Astrocyte of the hippocampus (primary cell): ENCODE measurements at regions not wholly inside any gene's neighbourhood (a gene's known extent, or its start where the extent isn't known, plus 50 kb on each side); places are given as distances from the start of the nearest gene placed in this dataset.
"Not testable (repeated sequence)": the region's sequence is repeated elsewhere in the genome, so short reads cannot be mapped to it uniquely, and the experiment has no call there.

ENCODE experiments used
- DNase-seq: peaks from one replicate; pipeline ENCODE4 v3.0.0; 2011; ENCODE audit warnings: low read depth, low spot score

DNA sequence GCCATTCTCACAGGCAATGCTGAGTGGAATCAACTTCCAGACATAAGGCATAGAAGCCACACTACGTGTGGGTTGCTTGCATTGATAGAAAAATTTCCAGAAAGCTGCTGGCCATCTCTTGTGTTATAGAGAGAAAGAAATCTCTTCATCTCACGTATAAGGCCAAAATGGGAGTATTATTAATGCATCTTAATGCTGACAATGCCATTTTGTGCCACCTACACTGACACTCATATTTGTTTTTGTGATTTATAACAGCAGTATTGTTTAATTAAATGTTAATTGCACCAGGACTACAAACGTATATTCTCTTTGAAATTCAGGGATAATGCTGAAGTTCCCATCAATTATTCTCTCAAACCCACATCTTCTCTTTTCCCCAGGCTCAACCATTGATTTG, 56.1 kb upstream of the TMEM132D start:
- no peak for DNase-seq

DNA sequence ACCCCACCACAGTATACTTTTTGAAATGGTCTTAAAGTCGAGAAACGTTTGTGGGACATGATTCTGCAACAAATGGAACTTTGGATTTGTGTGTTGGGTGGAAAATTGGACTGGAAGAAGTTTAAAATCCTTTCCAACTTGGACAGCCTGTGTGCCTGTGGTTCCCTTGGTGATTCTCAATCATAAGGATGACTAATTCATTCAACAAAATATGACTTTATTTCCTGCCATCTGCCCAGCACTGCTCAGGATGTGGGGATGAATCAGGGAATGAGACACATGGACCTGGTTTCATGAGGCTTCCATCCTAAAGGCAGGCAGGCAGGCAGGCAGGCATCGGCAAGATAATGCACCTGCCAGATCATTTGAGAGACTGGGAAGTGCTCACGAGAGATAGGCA, 57.3 kb upstream of the TMEM132D start:
- DNase-seq, result no peak

DNA sequence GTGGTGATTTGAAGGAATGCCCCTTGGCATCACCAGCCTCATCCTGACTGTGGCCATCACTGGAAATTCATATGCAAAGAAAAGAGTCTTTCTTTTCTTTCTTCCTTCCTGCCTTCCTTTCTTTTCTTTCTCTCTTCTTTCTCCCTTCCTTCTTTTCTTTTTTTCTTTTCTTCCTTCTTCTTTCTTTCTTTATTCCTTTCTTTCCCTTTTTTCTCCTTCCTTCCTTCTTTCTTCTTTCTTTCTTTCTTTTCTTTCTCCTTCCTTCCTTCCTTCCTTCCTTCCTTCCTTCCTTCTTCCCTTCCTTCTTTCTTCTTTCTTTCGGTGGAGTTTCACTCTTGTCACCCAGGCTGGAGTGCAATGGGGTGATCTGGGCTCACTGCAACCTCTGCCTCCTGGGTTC, 58.0 kb upstream of the TMEM132D start:
- no peak for DNase-seq

DNA sequence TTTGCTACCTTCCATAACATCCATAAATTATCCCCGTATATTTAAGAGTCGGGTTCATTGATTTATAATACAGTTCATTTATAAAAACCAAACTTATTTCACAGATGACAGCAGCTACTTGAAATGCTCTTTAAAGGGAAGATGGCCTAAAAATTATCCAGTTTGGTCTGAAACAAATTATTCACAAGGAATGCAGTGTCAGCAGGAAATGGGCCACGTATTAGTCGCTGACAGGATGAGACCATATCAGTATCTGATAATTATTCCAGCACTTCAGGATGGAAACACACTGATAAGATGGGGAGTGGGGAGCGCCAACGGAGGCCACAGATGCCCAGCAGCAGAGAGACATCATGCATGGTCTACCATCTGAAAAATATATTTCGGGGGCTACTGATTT, 60.5 kb upstream of the TMEM132D start:
- DNase-seq, result no peak

DNA sequence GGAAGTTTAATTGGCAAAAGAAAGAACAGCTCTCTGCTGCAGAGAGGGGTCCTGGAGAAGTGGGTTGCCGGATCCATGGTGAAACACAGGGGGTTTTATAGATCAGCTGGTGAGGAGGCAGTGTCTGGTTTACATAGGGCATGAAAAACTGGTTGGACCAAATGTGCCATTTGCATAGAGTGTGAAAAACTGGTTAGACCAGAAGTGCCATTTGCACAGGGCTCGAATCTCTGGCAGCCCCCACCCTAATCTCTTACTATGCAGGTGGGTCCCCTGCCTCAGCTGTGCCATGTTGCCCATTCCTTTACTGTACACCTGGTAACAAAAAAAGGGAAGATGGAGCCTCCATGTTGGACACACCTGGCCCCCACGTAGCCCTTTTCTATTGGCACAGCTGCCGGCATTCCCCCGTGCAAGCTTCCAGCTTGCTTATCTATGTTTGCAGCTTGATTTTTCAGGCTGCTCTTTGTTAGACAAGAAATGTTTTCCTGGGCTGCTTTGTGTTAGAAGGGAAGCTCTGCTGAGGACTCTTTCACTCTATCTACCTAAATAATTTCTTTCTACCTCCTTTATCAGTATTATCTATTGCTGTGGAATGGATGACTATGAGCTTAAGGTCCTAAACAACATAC, 61.1 kb upstream of the TMEM132D start:
- no peak for DNase-seq

DNA sequence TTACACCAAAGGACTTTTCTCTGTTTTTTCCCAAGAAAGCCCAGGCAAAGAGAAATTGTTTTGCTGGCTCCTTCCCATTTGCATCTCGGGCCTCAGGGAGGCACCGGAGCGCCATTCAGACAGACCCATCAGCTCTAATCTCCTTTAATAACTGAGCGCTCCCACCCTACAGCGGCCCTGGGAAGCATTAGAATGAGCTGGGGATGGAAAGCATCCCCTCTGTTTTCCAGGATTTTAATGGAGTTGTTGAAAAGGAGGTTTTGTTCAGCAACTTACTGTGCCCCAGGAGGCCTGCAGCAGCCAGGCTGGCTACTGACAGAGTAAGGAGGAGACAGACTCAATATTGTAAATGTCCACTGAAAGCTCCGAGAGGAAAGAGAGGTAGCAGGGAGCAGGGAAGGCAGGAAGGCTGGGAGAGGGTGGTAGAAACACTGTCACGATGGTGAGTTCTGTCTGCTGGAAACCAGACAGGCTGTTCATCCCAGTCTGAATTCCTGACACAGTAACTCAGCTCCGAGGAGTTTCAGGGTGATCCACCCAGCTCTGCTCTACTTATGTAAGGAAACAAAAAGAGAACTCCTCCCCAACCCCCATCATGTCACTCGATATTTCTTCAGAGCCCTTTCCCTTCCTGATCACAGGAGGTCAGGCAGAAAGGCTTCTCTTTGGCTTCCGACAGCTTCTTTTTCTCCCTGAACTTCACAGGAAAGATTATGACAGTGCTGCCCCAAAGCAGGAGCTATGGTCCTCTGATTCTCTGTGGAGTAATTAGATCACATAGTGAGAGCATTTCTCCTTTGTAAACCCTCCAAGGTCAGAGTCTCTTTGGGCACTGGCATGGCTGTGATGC, 62.5 kb upstream of the TMEM132D start:
- DNase-seq, result no peak

DNA sequence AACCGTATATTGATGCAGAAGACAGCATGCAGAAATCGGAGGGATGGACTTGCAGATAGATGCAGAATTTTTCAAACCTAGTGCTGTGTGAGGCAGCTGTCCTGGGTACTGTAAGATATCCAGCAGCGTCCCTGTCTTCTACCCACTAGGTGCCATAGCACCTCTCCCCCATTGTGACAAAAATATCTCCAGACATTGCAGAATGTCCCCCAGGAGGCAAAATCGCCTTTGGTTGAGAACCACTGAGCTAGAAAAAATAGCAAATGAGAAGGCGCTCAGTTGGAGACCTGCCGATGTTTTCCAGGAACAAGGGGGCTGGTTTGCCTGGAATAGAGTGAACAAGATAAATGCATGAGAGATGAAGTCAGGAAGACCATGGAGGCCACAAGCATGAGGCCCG, 67.9 kb upstream of the TMEM132D start:
- no peak for DNase-seq

DNA sequence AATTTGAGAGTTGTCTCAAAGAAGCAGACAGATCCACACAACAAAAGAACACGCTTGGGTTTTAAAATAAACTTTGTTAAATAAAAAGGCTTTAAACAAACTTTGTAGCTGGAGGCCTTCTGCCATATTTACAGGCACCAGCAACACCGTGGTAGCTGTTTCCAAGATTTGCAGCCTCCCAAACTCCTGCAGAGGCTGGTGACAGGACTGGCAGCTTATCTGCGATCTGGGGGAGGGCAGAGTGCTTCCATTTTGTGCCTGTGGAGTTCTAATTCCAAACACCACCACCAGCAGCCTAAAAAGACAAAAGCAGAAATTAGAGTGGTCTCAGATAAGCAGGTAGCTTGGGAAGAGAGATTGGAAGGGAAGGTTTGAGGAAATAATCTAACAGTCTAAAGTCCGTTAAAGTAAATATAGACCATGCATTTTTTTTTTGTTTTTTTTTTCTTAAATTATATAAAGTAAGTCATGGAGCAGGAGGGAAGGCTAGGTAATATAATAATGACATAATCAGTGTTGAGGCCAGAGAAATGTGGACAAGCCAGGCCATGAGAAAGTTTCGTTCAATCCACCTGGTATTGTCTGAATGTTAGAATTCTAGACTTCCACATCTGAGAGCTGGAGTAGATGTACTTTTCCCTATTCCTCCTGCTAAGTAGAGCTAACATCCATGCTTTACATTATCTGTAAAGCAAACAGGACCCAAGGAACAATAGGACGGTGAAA, 69.6 kb upstream of the TMEM132D start:
- no peak for DNase-seq

DNA sequence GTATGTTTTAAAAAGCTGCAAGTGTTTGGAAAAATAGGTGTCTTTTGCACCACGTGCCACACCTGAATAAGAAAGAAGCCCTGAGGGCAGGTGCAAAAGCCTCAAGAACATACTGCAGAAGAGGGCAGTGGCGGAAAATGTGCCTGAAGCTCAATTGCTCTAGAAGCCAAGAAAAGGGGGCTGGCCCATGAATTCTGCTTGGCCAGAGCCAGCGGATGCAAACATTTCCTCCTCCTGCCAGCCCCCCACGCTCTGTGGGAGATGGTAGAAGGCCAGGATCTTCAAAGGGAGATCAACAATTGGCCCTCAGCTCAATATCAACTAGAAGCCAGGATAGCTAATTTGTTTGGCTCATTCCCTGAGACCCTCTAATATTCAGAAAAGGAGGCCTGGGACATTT, 80.3 kb upstream of the TMEM132D start:
- no peak for DNase-seq

DNA sequence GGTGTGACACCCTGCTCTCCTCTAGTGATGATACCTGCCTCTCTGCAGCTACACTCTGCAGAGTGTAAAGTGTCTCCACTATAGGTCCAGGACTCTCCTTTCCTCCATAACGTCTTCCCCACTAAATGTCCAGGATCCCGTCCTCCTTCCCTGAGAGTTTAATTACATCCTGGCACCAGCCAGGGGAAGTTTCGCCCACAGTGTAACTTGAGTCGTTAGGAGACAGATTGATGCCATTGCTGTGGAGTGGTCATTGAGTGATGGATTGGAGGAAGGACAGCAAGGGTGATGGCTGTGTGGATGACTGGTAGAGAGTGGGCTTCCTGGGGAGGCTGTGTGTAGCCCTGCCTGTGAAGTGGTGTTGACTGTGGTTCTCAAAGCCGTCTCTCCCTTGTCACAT, 84.0 kb upstream of the TMEM132D start:
- no peak for DNase-seq

DNA sequence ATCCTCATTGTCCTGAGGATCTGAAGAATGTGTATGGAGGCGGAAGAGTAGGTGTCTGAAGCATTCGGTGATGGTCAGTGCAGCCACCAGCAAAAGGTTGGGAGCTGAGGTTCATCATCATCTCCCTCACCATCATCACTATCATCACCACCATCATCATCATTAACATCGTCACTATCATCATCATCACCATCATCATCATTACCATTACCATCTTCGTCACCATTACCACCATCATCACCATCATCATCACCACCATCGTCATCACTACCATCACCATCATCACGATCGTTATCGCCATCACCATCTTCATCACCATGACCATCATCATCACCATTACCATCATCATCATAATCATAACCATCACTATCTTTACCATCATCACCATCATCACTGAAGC, 90.8 kb upstream of the TMEM132D start:
- no peak for DNase-seq

DNA sequence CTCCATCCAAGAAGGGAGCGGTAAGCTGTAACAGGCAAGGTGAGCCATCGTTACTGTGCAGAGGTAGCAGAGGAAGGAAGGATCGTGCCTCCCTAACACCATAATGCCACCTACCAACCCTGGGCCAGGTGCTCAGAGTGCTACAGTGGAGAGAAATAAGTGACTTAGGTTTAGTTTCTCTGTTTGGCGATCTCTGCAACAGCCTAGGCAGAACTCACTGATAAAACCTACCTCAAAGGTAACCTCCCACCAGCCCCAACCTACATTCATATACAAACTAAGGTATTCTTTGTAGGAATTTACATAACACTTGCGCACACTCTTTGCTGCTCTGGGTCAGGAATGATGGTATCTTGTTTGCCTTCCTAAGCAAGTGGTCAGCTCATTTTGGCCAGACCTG, 93.4 kb upstream of the TMEM132D start:
- DNase-seq, result no peak

DNA sequence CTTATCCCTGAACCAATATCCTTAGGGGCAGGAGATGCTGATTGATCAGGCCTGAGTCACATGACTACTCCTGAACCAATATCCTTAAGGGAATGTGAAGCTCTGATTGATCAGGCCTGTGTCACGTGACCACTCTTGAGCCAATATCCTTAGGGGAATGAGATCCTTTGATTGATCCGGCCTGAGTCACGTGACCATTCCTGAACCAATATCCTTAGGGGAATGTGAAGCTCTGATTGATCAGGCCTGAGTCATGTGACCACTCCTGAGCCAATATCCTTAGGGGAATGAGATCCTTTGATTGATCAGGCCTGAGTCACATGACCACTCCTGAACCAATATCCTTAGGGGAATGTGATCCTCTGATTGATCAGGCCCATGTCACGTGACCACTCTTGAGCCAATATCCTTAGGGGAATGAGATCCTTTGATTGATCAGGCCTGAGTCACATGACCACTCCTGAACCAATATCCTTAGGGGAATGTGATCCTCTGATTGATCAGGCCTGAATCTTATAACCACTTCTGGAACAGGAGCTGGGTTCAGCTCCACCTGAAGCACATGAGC, 100.6 kb upstream of the TMEM132D start:
- not testable (repeated sequence) for DNase-seq

DNA sequence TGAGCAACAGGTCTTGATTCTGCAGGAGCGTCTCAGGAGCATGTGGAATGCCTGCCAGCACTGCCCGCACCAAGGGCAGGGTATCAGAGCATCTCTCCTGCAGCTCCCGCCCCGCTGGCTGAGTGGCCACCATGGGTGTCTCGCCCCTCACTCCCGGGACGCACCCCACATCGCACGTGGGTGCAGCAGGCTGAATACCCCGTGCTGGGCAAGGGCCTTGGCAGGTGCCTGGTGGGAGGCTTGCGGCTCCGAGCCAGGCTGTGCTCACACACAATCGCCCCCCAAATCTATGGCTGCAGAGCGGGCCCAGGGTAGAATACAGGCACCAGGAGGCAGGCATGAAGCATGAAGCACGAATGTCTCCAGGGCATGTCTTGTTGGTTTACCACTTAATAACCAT, 103.9 kb upstream of the TMEM132D start:
- DNase-seq, result no peak

DNA sequence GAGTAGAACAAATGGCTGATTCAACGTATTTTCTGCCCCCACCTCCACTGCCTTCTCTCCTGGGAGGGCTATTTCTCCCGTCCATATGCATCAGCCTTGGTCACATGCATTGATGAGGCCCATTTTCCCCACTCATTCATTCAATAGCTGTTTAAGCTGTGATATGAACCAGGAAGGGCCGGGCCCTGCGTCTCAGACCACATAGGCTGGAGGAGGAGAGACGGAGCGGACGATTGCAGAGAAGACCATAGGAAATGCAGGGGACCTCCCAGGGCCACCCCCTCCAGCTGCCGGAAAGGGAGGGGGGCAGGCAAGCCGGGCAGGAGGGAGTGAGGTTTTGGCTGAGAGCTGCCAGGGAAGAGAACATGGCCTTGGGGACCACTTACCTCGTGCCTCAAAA, 104.4 kb upstream of the TMEM132D start:
- no peak for DNase-seq

DNA sequence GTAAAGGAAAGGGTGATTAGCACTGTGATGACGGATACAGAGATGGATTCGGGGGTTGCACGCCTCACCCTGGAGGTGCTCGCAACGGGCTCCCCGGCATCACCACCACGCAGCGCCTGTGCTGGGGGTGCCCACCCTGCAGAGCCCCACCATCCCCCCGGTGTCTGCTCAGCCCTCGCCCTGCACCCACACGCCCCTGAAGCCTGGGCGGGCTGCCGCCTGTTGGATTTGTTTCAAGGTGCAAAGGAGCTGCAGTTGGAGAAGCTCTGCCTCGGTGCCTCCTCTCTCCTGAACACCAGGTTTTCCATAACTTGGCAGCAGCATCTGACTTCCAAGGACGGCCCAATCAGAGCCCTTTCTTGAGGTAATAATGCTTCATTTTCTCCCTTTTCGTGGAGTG, 106.1 kb upstream of the TMEM132D start:
- no peak for DNase-seq

DNA sequence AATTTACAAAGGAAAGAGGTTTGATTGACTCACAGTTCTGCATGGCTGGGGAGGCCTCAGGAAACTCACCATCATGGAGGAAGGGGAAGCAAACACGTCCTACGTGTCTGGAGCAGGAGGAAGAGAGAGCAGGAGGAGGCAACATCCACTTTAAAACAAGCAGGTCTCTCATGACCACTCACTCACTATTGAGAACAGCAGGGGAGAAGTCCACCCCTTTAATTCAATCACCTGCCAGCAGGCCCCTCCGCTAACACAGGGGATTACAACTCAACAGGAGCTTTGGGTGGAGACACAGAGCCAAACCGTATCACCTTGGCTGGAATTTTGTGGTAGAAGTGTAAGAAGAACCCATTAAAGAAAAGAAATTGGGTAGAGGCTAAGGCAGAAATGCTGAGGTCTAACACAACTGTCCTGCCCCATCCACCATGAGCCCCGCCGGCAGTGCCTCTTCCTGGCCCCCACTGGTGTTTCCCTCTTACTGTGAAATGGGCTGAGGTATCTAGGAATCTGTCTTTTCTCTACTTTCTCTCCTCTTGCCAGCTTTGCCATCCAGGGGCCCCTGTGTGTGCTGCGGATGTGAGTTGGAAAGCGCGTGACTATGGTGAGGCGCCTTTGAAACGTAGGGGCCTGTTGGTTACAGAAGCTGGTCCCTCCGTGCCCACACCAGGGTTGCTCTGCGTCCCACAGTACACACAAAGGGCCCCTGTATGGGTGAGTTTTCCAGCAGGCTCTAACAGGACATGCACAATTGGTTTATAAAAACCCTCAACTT, 108.0 kb upstream of the TMEM132D start:
- no peak for DNase-seq

DNA sequence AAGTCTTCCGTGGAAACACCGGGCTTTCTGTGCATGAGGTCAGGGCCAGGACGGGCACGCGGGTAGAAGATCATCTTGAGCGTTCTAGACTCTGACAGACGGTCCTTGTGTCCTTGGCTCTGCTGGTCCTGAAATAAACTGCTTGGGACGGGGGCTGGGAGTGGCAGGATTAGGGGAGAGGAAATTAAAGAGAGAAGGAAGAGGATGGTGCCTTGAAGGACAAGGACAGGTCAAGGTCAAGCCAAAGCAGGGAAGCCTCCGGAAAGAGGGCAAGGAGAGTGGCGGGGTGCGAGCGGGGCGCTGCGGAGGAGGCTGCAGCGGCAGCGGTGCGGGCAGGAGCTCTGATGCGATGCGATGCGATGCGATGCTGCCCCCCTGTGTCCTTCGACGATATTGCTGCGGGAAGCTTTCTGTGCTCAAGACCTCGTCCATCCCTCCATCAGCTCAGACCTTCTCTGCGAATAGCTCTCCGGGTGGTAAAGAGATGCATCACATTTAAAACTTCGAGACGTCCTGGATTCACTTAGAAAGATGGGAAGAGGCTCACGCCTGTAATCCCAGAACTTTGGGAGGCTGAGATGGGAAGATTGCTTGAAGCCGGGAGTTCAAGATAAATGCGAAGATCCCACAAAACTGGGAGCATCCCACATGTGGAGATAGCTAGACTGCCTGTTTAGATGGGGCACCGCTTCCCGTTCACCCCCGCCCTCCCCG, 110.1 kb upstream of the TMEM132D start:
- DNase-seq, result peak; percentile 75

DNA sequence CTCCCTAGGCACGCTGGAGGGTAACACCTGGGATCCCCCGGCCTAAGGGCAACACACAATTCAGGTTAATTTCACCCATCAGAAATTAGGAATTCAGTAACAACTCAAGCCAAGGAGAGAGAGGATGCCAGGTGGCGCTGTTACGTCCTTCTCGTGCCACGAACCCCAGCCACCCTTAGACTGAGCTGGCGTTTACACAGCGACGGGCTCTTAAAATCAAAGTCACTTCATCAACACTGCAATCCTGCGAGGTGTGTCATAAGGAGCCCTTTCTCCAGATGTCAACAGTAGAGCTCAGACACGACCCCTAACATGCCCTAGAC, 110.6 kb upstream of the TMEM132D start:
- DNase-seq, result no peak

DNA sequence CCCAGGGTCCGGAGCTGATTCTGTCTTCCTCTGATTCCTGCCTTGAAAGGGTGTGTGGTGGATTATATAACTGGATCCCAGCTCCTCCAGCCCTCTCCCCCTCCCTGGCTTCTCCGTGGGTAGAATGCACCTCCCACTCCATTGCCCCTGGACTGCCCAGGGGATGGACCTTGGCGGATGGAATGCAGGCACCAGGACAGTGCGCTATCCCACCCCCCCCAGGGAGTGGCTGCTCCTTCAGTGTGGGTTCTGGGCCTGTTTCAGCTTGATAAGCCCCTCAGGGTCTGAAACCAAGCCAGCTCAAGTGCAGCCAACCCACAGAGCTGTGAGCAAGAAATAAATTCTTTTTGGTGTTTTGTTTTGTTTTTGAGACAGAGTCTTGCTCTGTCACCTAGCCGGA, 112.4 kb upstream of the TMEM132D start:
- DNase-seq, result no peak

DNA sequence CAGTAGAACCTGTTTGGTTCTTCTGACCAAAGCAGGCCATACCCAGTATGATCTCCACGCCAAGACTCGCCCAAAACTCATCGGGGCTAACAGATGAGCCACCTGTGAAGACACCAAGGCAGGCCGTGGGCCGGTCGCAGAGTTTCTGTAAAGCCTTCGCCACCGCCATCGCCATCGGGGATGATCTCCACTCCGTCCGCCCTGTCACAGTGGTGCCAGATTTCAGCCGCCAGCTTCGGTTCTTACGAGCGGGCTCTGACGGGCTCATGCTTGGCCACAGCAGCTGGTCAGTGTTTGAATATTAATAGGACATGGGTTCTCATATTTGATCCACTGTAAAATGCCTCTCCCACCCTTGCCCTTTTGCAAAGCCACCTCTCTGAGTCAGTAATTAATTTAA, 113.2 kb upstream of the TMEM132D start:
- no peak for DNase-seq
